ENCODE measurements at regions not wholly inside any gene's neighbourhood (a gene's known extent, or its start where the extent isn't known, plus 50 kb on each side); places are given as distances from the start of the nearest gene placed in this dataset.

GRCh38 chr16:35636480-35637230 is 2177.2 kb downstream of the TP53TG3F start:
- TF ChIP-seq CTCF (IDR thresholded peaks at IDR 0.05; ENCODE audit: insufficient read depth, low read depth, low read length, missing control alignments): no peak
- DNase-seq (ENCODE audit: low read depth): no peak
- no peak overlapping the region for H3K4me3 ChIP-seq (ENCODE audit: low read length)

DNA sequence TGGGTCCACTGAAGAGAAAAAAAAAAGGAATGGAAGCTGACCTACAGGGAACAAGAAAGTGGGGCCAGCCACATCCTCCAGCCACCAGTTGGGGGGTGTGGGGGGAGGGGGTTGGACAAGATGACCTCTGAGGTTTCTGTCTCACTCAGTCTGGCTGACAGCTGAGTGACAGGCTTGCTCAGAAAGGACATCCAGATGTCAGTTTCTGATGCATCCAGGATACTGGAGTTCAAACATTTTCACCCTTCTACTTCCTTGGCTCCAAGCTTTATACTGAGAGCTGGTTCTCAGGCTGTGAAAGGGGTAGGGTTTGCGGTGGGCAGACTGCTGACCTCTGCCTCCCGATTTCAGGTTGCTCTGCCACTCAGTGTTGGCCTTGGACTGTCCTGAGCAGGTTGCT is 2178.3 kb downstream of the TP53TG3F start:
- no peak overlapping the region for H3K4me3 ChIP-seq (ENCODE audit: low read length)
- no peak for TF ChIP-seq CTCF (IDR thresholded peaks at IDR 0.05; ENCODE audit: insufficient read depth, low read depth, low read length, missing control alignments)
- no peak for DNase-seq (ENCODE audit: low read depth)

- no peak for DNase-seq (ENCODE audit: low read depth)
Measured at GRCh38 chr16:35639233-35640205, 2180.1 kb downstream of the TP53TG3F start.

DNA sequence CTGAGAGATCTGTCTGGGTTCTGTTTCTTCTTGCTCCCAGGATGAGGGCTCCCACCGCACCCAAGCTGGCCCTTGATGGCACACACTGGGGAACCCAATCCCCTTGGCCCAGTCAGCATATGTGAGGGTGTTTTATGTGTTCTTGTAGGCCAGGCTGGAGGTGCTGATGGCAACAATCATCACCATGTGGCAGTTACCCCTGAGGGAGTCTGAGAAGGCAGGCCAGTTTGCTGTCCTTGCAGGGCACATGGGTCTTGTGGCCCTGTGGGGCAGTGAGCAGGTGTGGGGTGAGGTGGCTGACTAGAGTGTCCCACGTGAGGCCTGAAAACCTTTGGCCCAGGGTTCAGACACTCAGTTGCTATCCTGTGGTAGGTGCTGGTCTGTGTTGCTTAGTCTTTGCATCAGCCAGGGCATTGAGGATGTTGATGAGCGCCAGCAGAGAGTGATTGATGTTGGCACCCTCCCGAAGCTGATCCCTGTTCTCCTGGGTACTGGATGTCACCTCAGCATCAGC is 2183.0 kb downstream of the TP53TG3F start:
- no peak overlapping the region for H3K4me3 ChIP-seq (ENCODE audit: low read length)
- TF ChIP-seq CTCF (IDR thresholded peaks at IDR 0.05; ENCODE audit: insufficient read depth, low read depth, low read length, missing control alignments): no peak
- no peak for DNase-seq (ENCODE audit: low read depth)

More at GRCh38 chr16:35639233-35640205, 2180.1 kb downstream of the TP53TG3F start:
- no peak for TF ChIP-seq CTCF (IDR thresholded peaks at IDR 0.05; ENCODE audit: insufficient read depth, low read depth, low read length, missing control alignments)
- no peak overlapping the region for H3K4me3 ChIP-seq (ENCODE audit: low read length)

GRCh38 chr16:35651841-35652240 is 2192.4 kb downstream of the TP53TG3F start:
- no peak overlapping the region for H3K4me3 ChIP-seq (ENCODE audit: low read length)
- no peak for TF ChIP-seq CTCF (IDR thresholded peaks at IDR 0.05; ENCODE audit: insufficient read depth, low read depth, low read length, missing control alignments)
- DNase-seq (ENCODE audit: low read depth): no peak

- H3K4me3 ChIP-seq (ENCODE audit: low read length): no peak overlapping the region
- TF ChIP-seq CTCF (IDR thresholded peaks at IDR 0.05; ENCODE audit: insufficient read depth, low read depth, low read length, missing control alignments): no peak
- DNase-seq (ENCODE audit: low read depth): no peak
Measured at GRCh38 chr16:35664091-35664693, 2204.8 kb downstream of the TP53TG3F start.
